ENCODE measurements at regions not wholly inside any gene's neighbourhood (a gene's known extent, or its start where the extent isn't known, plus 50 kb on each side); places are given as distances from the start of the nearest gene placed in this dataset.
"Not testable (repeated sequence)": the region's sequence is repeated elsewhere in the genome, so short reads cannot be mapped to it uniquely, and the experiment has no call there.

- DNase-seq = no peak
Observed at GRCh38 chr13:69649063-69649392, 458.6 kb upstream of the ATXN8OS start.

DNA sequence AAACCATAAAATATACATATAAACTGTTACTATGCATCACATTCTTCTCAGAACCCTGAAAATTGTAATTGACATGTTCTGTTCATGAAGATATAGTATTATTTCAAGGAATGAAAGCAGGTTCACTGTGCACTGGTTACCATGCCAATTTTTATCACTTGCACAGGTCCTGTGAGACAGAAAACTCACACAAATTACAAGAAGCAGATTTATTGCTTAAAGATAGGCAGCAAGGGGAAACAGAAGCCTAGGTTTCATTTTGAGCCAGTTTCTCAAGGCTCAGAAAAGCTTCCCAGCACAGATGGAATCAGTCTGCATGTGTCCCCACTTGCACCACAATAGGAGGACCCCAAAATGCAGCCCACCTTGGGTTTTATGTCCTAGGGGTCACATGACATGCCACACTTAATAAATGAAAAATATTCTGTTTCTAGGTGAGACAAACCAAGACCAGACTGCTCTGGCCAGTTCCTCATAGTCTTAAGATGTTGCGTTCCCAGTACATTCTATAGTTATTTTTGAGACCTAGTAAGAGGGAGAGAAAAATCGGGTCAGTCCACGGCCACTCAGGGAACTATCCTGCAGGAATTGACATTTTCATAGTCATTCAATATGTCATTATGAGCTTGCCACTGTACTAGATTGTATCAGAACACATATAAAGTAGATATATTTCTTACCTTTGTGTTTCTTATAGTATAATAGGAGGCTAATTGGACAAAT lies 459.1 kb upstream of the ATXN8OS start:
- DNase-seq = no peak

- DNase-seq = no peak
Observed at GRCh38 chr13:69644447-69644846, 463.2 kb upstream of the ATXN8OS start.

GRCh38 chr13:69641773-69642172 lies 465.9 kb upstream of the ATXN8OS start:
- DNase-seq = no peak

DNA sequence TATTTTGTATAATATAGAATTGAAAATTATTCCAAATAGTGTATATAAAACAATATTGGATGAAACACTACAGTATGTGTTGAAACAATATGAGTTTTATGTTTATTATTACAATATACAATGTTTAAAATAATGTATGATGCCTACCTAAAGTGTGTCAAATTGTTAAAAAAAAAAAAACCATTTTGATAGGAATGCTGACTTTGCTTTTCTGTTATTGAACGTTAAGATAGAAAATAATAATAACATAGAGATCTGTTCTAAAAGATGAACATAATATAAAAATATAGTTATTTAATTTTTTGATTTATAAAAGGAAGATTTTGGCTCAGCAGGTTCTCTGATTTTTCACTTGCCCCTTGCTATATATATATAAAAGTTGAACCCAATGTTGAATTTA lies 474.6 kb upstream of the ATXN8OS start:
- DNase-seq = no peak

GRCh38 chr13:69623973-69624372 lies 483.7 kb upstream of the ATXN8OS start:
- DNase-seq = no peak

- DNase-seq = no peak
Observed at GRCh38 chr13:69619651-69620050, 488.0 kb upstream of the ATXN8OS start.

GRCh38 chr13:69618838-69619237 lies 488.8 kb upstream of the ATXN8OS start:
- DNase-seq = no peak

GRCh38 chr13:69618393-69618792 lies 489.2 kb upstream of the ATXN8OS start:
- no peak for DNase-seq

DNA sequence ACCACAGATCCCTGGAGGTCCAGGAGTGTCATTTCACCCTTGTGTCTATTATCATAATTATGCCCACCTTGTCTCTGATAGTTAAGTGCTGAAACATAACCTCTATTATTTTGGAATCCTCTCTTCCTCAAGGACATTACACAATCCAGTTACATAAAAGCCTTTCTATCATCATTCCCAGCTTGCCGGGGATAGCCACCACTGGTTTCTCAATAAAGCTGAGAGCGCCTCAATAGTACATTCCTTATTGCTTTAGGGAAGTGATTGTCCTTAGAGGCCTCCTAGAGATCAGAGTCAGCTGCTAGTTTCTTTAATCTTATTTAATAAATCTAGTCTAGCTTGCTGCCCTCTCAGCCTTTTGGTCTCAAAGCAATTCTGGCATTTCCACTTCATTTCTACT lies 490.0 kb upstream of the ATXN8OS start:
- DNase-seq = no peak

GRCh38 chr13:69616396-69616795 lies 491.2 kb upstream of the ATXN8OS start:
- no peak for DNase-seq

GRCh38 chr13:69615055-69615454 lies 492.6 kb upstream of the ATXN8OS start:
- not testable (repeated sequence) for DNase-seq

DNA sequence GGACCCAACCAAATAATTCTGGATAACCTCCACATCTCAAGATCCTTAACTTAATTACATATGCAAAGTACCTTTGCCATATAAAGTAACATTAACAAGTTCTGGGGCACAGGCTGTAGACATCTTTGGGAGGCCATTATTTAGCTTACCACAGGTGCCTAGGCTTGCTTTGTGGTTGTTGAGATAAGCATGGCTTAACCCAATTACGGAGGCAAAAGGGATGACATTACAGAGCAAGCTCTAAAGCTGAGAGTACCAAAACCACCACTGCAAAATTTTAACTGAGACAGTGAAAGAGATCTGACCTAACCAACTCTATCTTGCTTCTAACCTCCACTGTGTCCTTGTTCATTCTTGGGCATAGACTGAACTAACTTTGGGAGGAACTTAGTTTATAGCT lies 502.9 kb upstream of the ATXN8OS start:
- no peak for DNase-seq

- DNase-seq = no peak
Observed at GRCh38 chr13:69603144-69603853, 504.3 kb upstream of the ATXN8OS start.

DNA sequence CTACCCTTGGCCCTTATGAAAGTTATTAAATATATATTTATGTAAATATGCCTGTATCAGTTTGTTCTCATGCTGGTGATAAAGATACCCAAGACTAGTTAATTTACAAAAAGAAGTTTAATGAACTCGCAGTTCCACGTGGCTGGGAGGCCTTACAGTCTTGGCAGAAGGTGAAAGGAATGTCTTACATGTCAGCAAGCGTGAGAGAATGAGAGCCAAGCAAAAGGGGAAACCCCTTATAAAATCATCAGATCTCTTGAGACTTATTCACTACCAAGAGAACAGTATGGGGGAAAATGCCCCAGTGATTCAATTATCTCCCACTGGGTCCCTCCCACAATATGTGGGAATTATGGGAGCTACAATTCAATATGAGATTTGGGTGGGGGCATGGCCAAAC lies 506.0 kb upstream of the ATXN8OS start:
- DNase-seq = no peak

GRCh38 chr13:69600811-69601210 lies 506.8 kb upstream of the ATXN8OS start:
- DNase-seq = no peak

- DNase-seq = no peak
Observed at GRCh38 chr13:69597088-69597487, 510.5 kb upstream of the ATXN8OS start.

DNA sequence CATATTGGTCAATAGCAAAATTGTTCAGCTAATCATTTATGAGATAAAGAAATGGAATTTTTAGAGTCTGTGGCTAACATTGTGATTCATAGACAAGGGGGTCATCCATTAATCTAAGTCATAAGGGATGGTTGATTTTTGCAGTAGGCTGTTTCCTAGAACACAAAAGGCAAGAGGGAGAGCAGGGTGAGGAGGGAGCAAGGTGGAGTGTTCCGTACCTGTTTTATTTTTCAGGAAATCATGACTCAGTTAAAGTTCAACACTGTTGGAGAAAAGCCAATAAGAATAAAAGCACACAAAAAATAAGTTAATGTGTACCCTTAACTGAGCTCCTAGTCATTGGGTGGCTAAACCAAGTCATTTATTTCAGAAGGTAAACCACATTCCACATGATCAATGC lies 512.4 kb upstream of the ATXN8OS start:
- DNase-seq = no peak

- DNase-seq = no peak
Observed at GRCh38 chr13:69591437-69591836, 516.2 kb upstream of the ATXN8OS start.

- DNase-seq = no peak
Observed at GRCh38 chr13:69589531-69590235, 517.9 kb upstream of the ATXN8OS start.

DNA sequence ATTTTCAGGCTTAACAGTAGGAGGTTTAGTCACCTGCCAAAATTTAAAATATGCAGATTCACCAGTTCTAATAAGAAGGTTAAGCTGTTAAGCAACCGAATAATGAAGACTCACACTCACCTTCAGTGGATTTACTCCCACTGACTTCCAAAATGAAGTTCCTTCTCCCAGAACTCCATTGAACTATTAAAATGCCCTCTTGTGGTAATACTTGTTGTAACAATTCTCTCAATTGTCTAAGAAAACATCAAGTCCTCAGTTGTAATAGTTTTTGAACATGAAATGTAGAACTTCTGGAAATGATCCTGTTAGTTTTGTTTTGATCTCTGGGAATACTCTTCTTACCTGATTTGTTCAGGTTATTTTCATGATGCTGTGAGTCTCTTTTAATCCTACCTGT lies 522.0 kb upstream of the ATXN8OS start:
- no peak for DNase-seq

DNA sequence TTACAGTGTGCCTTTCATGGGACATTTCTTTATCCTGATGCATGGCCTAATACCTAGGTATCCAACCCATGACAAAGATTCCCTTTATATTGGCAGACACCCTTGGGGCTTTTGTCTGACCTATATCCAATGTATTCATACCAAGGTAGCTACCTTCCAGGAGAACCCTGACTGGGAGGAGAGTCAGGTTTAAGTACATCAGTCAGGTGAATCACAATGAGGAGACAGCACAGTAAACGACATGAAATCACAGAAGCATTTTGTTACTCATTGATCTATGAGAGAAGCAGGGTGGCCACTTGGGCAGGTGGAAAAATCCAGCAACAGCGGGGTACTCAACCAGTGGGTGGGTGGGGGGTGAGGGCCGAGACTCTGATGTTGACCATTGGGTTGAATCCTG lies 527.4 kb upstream of the ATXN8OS start:
- DNase-seq = no peak

DNA sequence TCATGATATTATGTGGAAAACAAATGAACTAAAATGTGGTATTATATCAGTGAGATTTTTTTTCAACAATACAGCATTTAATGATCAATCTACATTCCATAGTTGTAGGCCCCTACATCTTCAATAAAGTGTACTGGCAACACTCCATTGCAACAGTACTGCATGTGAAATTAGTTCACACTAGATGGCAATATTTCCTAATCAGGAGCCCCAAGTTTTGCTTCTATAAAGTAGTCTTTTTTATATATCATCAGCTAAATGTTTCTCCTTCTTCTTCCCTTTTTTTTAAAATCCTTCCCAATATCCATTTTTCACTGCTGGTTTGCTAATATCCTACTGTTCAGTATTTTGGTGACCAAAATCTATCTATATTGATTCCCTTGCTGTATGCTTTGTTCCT lies 528.3 kb upstream of the ATXN8OS start:
- no peak for DNase-seq

- no peak for DNase-seq
Observed at GRCh38 chr13:69571606-69572323, 535.9 kb upstream of the ATXN8OS start.

Measured in GF-D8 (cell line).